ENCODE measurements at regions not wholly inside any gene's neighbourhood (a gene's known extent, or its start where the extent isn't known, plus 50 kb on each side); places are given as distances from the start of the nearest gene placed in this dataset.

DNA sequence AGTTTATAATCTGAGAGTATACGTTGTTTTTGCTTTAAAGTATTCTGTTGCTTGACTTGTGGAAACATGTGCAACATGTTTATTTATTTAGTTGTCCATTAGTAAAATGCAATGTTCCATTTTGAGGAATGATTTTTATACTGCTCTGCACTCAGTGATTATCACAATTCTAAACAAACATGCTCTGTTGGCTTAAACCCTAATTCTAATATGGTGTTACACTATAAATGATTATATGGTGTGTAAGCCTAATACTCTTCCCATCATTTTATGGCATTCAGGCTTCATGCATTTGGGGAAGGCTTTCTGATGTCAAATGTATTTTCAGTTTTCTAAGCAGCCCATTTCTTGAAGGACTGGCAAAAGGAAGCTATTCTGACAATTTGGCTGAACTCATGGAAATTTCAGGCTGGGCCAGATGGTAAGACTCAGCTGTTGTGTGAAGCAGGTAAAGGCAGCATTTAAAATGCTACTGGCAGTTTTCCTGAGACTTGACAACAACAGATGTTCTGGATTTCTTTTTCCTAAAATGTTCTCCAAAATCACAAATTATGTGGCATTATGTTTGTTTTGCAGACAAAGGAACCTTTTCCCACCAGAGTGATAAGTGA lies 336.7 kb upstream of the GNPDA2 start:
- Histone ChIP-seq H3K79me2 (ENCODE audit: control insufficient read depth, insufficient read depth, low read length) (no peaks in the 10 kb centered on the region), H3K4me1 (ENCODE audit: control insufficient read depth, extremely low read depth, insufficient read depth, low read length) (no peaks in the 10 kb centered on the region), H3K9ac (replicated peaks; ENCODE audit: extremely low read depth, insufficient read depth, low read length) (no peak overlapping the region), H3K36me3 (ENCODE audit: control insufficient read depth in 2 of 2, extremely low read depth in 1 of 2, insufficient read depth in 2 of 2, low read length in 2 of 2) (no peaks in the 10 kb centered on the region), H3K4me3 (replicated peaks in 1 of 3; ENCODE audit: insufficient read depth in 1 of 3, low read depth in 1 of 3, low read length in 3 of 3) (no peak overlapping the region), H3K9me1 (replicated peaks; ENCODE audit: control insufficient read depth, extremely low read depth, insufficient read depth, low read length) (no peaks in the 10 kb centered on the region), H3K27me3 (ENCODE audit: control insufficient read depth in 2 of 2, insufficient read depth in 2 of 2, low read length in 2 of 2) (no peaks in the 10 kb centered on the region), H2AFZ (ENCODE audit: low read depth, low read length) (no peak overlapping the region), H4K20me1 (replicated peaks; ENCODE audit: control insufficient read depth, extremely low read depth, insufficient read depth, low read length) (no peaks in the 10 kb centered on the region), H3K9me3 (replicated peaks; ENCODE audit: control insufficient read depth, insufficient read depth, low read length) (no peaks in the 10 kb centered on the region), H3K4me2 (ENCODE audit: insufficient read depth, low read length) (no peak overlapping the region), H3K27ac (ENCODE audit: insufficient read depth, low read depth, low read length) (no peak overlapping the region)
- DNase-seq (ENCODE audit: low read depth, low spot score) (no peak), FAIRE-seq (no peak)
- dilution Hi-C loops (cut with MboI; ENCODE audit: extremely low pct_ligation_motif_present, low sequenced_read_pairs) = no loop called here
- TF ChIP-seq EZH2 (IDR thresholded peaks at IDR 0.05; ENCODE audit: borderline replicate concordance, low read depth, low read length, severe bottlenecking) (no peak), JUN (IDR thresholded peaks at IDR 0.05; ENCODE audit: borderline replicate concordance, insufficient read depth, insufficient read length, low read depth) (no peak), POLR2AphosphoS5 (IDR thresholded peaks at IDR 0.05; ENCODE audit: insufficient read depth, low read depth, low read length) (no peak), FOS (IDR thresholded peaks at IDR 0.05; ENCODE audit: borderline replicate concordance, insufficient read depth, low read length) (no peak)
- BruUV-seq (replicated peaks) = no TSS peak
- CTCF ChIA-PET = no interaction called here
- POLR2A ChIA-PET = no interaction called here
- intact Hi-C loops (cut with micrococcal nuclease) = no loop called here

DNA sequence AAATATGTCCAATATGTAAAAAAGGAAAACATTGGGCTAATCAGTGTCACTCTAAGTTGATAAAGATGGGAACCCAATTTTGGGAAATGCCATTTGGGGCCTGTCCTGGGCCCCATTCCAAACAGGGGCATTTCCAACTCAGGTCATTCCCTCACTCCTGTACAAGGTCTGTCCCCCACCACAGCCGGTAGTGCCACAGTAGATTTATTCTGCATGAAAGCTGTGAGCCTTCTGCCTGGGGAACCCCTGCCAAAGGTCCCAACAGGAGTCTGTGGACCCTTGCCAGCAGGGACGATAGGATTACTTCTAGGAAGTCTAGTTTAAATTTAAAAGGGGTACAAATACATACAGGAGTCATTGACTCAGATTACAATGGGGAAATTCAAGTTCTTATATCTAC lies 317.6 kb upstream of the GNPDA2 start:
- CTCF ChIA-PET = no interaction called here
- H3K36me3 ChIP-seq (ENCODE audit: control insufficient read depth in 2 of 2, extremely low read depth in 1 of 2, insufficient read depth in 2 of 2, low read length in 2 of 2) = no peaks in the 10 kb centered on the region
- no peaks in the 10 kb centered on the region for H3K9me1 ChIP-seq (replicated peaks; ENCODE audit: control insufficient read depth, extremely low read depth, insufficient read depth, low read length)
- POLR2A ChIA-PET = no interaction called here
- DNase-seq (ENCODE audit: low read depth, low spot score) = no peak
- H3K9ac ChIP-seq (replicated peaks; ENCODE audit: extremely low read depth, insufficient read depth, low read length) = no peak overlapping the region
- no peak for TF ChIP-seq MAX (IDR thresholded peaks at IDR 0.05; ENCODE audit: insufficient read depth, insufficient read length)
- TF ChIP-seq MYC (IDR thresholded peaks at IDR 0.05; ENCODE audit: low read depth, low read length) = no peak
- TF ChIP-seq POLR2A (IDR thresholded peaks at IDR 0.05; ENCODE audit: low read depth, low read length) = no peak
- no peak for TF ChIP-seq POLR2AphosphoS5 (IDR thresholded peaks at IDR 0.05; ENCODE audit: insufficient read depth, low read depth, low read length)
- no peak for TF ChIP-seq FOS (IDR thresholded peaks at IDR 0.05; ENCODE audit: borderline replicate concordance, insufficient read depth, low read length)
- no peak for TF ChIP-seq JUN (IDR thresholded peaks at IDR 0.05; ENCODE audit: borderline replicate concordance, insufficient read depth, insufficient read length, low read depth)
- TF ChIP-seq GATA2 (IDR thresholded peaks at IDR 0.05; ENCODE audit: insufficient read depth, insufficient read length, low read depth, low read length) = no peak
- TF ChIP-seq CTCF (IDR thresholded peaks at IDR 0.05; ENCODE audit: extremely low read depth in 1 of 2, insufficient read depth in 1 of 2, low read depth in 1 of 2, low read length in 2 of 2) = no peak
- no peak for TF ChIP-seq EZH2 (IDR thresholded peaks at IDR 0.05; ENCODE audit: borderline replicate concordance, low read depth, low read length, severe bottlenecking)
- no peaks in the 10 kb centered on the region for H4K20me1 ChIP-seq (replicated peaks; ENCODE audit: control insufficient read depth, extremely low read depth, insufficient read depth, low read length)
- no TSS peak for BruUV-seq (replicated peaks)
- dilution Hi-C loops (cut with MboI; ENCODE audit: extremely low pct_ligation_motif_present, low sequenced_read_pairs) (no loop called here), intact Hi-C loops (cut with micrococcal nuclease) (no loop called here)
- H3K4me3 ChIP-seq (replicated peaks in 1 of 3; ENCODE audit: insufficient read depth in 1 of 3, low read depth in 1 of 3, low read length in 3 of 3) = no peak overlapping the region
- H3K79me2 ChIP-seq (ENCODE audit: control insufficient read depth, insufficient read depth, low read length) = no peaks in the 10 kb centered on the region
- FAIRE-seq = no peak
- no peak overlapping the region for H3K4me2 ChIP-seq (ENCODE audit: insufficient read depth, low read length)
- no peaks in the 10 kb centered on the region for H3K9me3 ChIP-seq (replicated peaks; ENCODE audit: control insufficient read depth, insufficient read depth, low read length)
- no peaks in the 10 kb centered on the region for H3K27me3 ChIP-seq (ENCODE audit: control insufficient read depth in 2 of 2, insufficient read depth in 2 of 2, low read length in 2 of 2)
- no peak overlapping the region for H2AFZ ChIP-seq (ENCODE audit: low read depth, low read length)
- H3K4me1 ChIP-seq (ENCODE audit: control insufficient read depth, extremely low read depth, insufficient read depth, low read length) = no peaks in the 10 kb centered on the region
- no peak overlapping the region for H3K27ac ChIP-seq (ENCODE audit: insufficient read depth, low read depth, low read length)

Measured in endothelial cell of umbilical vein (primary cell).